Pancreas (tissue), 10 donors: ENCODE measurements at regions not wholly inside any gene's neighbourhood (a gene's known extent, or its start where the extent isn't known, plus 50 kb on each side); places are given as distances from the start of the nearest gene placed in this dataset.

Source experiments
- ATAC-seq, 4 donors: fragments of 200-7000 bp; cut with Tn5 transposase; one replicate each; pipeline versions ENCODE4 v1.8.0 to v1.9.1; 2020; ENCODE audit warnings: mild to moderate bottlenecking in 4 of 4, moderate library complexity in 4 of 4
- DNase-seq, 6 donors: peaks; one replicate each; pipeline ENCODE4 v3.0.0-alpha.2; 2020
- FAIRE-seq: peaks from 2 replicates; lab custom pipeline; 2012; peaks lifted over from hg19 to GRCh38; lab: Jason Lieb, UNC
- H3K27ac ChIP-seq, 4 donors: fragments of 200-600 bp; sonication (generic); 1 replicate in 3 of 4; 2 replicates in 1 of 4; pipeline versions ENCODE4 v1.5.0 to v1.8.0; 2020
- H3K27me3 ChIP-seq, 4 donors: fragments of 200-600 bp; one replicate each; pipeline ENCODE4 v1.8.0; 2021
- H3K36me3 ChIP-seq, 3 donors: fragments of 200-600 bp; sonication (generic) in 1 of 3; one replicate each; pipeline versions ENCODE4 v1.5.0 to v1.8.0; 2020 to 2021
- H3K4me1 ChIP-seq, 3 donors: fragments of 200-600 bp; one replicate each; pipeline ENCODE4 v1.8.0; 2021
- H3K4me3 ChIP-seq, 4 donors: fragments of 200-600 bp; sonication (generic) in 2 of 4; one replicate each; pipeline versions ENCODE4 v1.5.0 to v1.8.0; 2020 to 2021
- H3K9me3 ChIP-seq, 4 donors: fragments of 200-600 bp; one replicate each; pipeline ENCODE4 v1.8.0; 2021
- CTCF ChIP-seq, 4 donors: fragments of 200-600 bp; sonication (generic) in 3 of 4; IDR thresholded peaks; one replicate each; pipeline versions ENCODE4 v1.5.0 to v1.8.0; 2021; ENCODE audit warnings: antibody characterized with exemption in 4 of 4
- WGBS, 2 donors: extraction: QIAGEN DNeasy Blood & Tissue Kit; methylation state at CpG; one replicate each; pipeline ENCODE4 v1.1.7; 2013; 5-methylcytosine and 5-hydroxymethylcytosine counted together
- intact Hi-C, 3 donors: fragments of 100-400 bp; cut with DNase I; formaldehyde crosslinking; loops; one replicate each; pipeline versions ENCODE4 v1.11.1 to v1.14.2; 2022
- donor health status: healthy with polysubstance abuse.
- donor health status: DM: no; HTN: no; CAD: no; lungs with moderate emphysema.
- donor health status: DM: no; HTN: no; CAD: no.
- donor health status: control.
- donor health status: control.
- donor health status: Bipolar disorder and iron deficiency.
- donor health status: DM: yes; HTN: yes; CAD: no.
- donor health status: DM: no; HTN: no; CAD: no.
- donor health status: DM: no; HTN: no; CAD: no.
- donor health status: DM: yes; HTN: yes; CAD: no.

GRCh38 chr12:105769486-105769885, 369.3 kb downstream of the NUAK1 start:
- Histone ChIP-seq H3K36me3 (no peaks in the 10 kb centered on the region), H3K27me3 (no peaks in the 10 kb centered on the region), H3K9me3 (no peaks in the 10 kb centered on the region), H3K4me1 (no peaks in the 10 kb centered on the region), H3K27ac (no peak overlapping the region), H3K4me3 (no peak overlapping the region)
- no peak for ATAC-seq
- no peak for DNase-seq
- intact Hi-C loops = no loop called here
- no peak for TF ChIP-seq CTCF (IDR thresholded peaks at IDR 0.05)
- FAIRE-seq = no peak
- WGBS, 2 donors = 61 to 68% methylated on average over 2 of the region's 2 CpGs

- 24 to 31% methylated on average over 2 of the region's 2 CpGs for WGBS, 2 donors
- Histone ChIP-seq H3K36me3 (no peaks in the 10 kb centered on the region), H3K27me3 (no peaks in the 10 kb centered on the region), H3K9me3 (no peaks in the 10 kb centered on the region), H3K27ac (no peak overlapping the region), H3K4me1 (no peaks in the 10 kb centered on the region), H3K4me3 (no peak overlapping the region)
- TF ChIP-seq CTCF (IDR thresholded peaks at IDR 0.05) = no peak
- DNase-seq (no peak), ATAC-seq (no peak), FAIRE-seq (no peak)
- intact Hi-C loops = no loop called here
These were observed 365.3 kb downstream of the NUAK1 start for GRCh38 chr12:105773471-105773870.

- DNase-seq (no peak), FAIRE-seq (no peak), ATAC-seq (no peak)
- H3K27me3 ChIP-seq = no peaks in the 10 kb centered on the region
- H3K9me3 ChIP-seq = no peaks in the 10 kb centered on the region
- TF ChIP-seq CTCF (IDR thresholded peaks at IDR 0.05) = no peak
- intact Hi-C loops = no loop called here
- WGBS, 2 donors = 60 to 71% methylated on average over 5 of the region's 5 CpGs
- H3K4me1 ChIP-seq = no peaks in the 10 kb centered on the region
- no peak overlapping the region for H3K4me3 ChIP-seq
- H3K36me3 ChIP-seq = no peaks in the 10 kb centered on the region
- no peak overlapping the region for H3K27ac ChIP-seq
These were observed 364.7 kb downstream of the NUAK1 start for GRCh38 chr12:105774037-105774436.

DNA sequence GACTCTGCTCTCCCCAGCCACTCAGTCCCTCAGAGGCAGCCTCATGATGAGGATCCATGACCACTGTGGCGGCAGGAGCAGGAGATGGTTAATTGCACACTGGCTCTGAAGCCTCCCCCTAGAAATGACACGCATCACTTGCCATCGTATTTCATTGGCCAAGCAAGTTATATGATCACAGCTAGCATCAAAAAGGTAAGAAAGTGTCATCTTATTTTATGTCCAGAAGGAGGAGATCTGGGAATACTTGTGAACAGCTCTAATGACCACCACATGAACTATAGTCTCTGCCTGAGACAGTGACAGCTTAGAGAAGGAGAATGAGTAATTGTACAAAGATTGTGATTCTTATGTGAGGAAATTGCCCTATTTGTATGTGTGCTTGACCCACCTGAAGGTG, 363.4 kb downstream of the NUAK1 start:
- Histone ChIP-seq H3K9me3 (no peaks in the 10 kb centered on the region), H3K27me3 (no peaks in the 10 kb centered on the region), H3K36me3 (no peaks in the 10 kb centered on the region), H3K4me1 (no peaks in the 10 kb centered on the region), H3K4me3 (no peak overlapping the region), H3K27ac (no peak overlapping the region)
- intact Hi-C loops = no loop called here
- DNase-seq (no peak), FAIRE-seq (no peak), ATAC-seq (no peak)
- TF ChIP-seq CTCF (IDR thresholded peaks at IDR 0.05) = no peak
- WGBS, 2 donors = 63 to 73% methylated on average over 3 of the region's 3 CpGs

- ATAC-seq (no peak), DNase-seq (no peak), FAIRE-seq (no peak)
- H3K27ac ChIP-seq = no peak overlapping the region
- no peak overlapping the region for H3K4me3 ChIP-seq
- TF ChIP-seq CTCF (IDR thresholded peaks at IDR 0.05) = no peak
- no peaks in the 10 kb centered on the region for H3K36me3 ChIP-seq
- intact Hi-C loops = no loop called here
- no peaks in the 10 kb centered on the region for H3K27me3 ChIP-seq
- H3K9me3 ChIP-seq = no peaks in the 10 kb centered on the region
- no peaks in the 10 kb centered on the region for H3K4me1 ChIP-seq
- 68 to 78% methylated on average over 8 of the region's 8 CpGs for WGBS, 2 donors
These were observed 354.5 kb downstream of the NUAK1 start for GRCh38 chr12:105783983-105784947.
